ENCODE measurements at regions not wholly inside any gene's neighbourhood (a gene's known extent, or its start where the extent isn't known, plus 50 kb on each side); places are given as distances from the start of the nearest gene placed in this dataset.

GRCh38 chr2:71834796-71835195, 312.9 kb downstream of the CYP26B1 start:
- no peak for ATAC-seq
- Mint-ChIP-seq H3K36me3 (ENCODE audit: low read depth) (no peaks in the 10 kb centered on the region), H3K4me3 (no peak overlapping the region), H3K27ac (no peak overlapping the region), H3K4me1 (no peaks in the 10 kb centered on the region), H3K9me3 (no peaks in the 10 kb centered on the region), H3K27me3 (ENCODE audit: insufficient read depth, low read depth, poor library complexity) (peaks cover 2% of the 10 kb centered on the region)
- Histone ChIP-seq H2AFZ (no peak overlapping the region), H3K4me3 (no peak overlapping the region), H3K4me2 (no peak overlapping the region), H3F3A (replicated peaks; ENCODE audit: low read depth) (no peaks in the 10 kb centered on the region), H3K36me3 (ENCODE audit: insufficient read depth) (no peaks in the 10 kb centered on the region), H3K4me1 (ENCODE audit: insufficient read depth) (no peaks in the 10 kb centered on the region), H3K27ac (ENCODE audit: low read depth) (no peak overlapping the region), H3K9me2 (ENCODE audit: insufficient read depth) (peaks cover 5% of the 10 kb centered on the region), H4K20me1 (replicated peaks; ENCODE audit: insufficient read depth) (no peaks in the 10 kb centered on the region), H3K79me2 (replicated peaks; ENCODE audit: insufficient read depth) (no peaks in the 10 kb centered on the region), H3K27me3 (ENCODE audit: insufficient read depth) (no peaks in the 10 kb centered on the region)
- TF ChIP-seq ZNF462 (CRISPR knock-in tag; IDR thresholded peaks at IDR 0.05) = no peak
- no peak for TF ChIP-seq EZH2phosphoT487 (IDR thresholded peaks at IDR 0.05; ENCODE audit: unreplicated experiment)
- no peak for TF ChIP-seq STAT1 (IDR thresholded peaks at IDR 0.05; ENCODE audit: unreplicated experiment)
- no peak for TF ChIP-seq ETS1 (IDR thresholded peaks at IDR 0.05)
- no peak for TF ChIP-seq NANOG (IDR thresholded peaks at IDR 0.05; ENCODE audit: borderline replicate concordance)
- TF ChIP-seq ZNF114 (CRISPR knock-in tag; IDR thresholded peaks at IDR 0.05) = no peak
- no peak for DNase-seq (ENCODE audit: low spot score)
